ENCODE measurements at regions not wholly inside any gene's neighbourhood (a gene's known extent, or its start where the extent isn't known, plus 50 kb on each side); places are given as distances from the start of the nearest gene placed in this dataset.

- no peak for DNase-seq (ENCODE audit: low read depth in 2 of 2)
Measured at GRCh38 chr12:46470036-46470627, 97.6 kb upstream of the SLC38A2 start.

- no peak for DNase-seq (ENCODE audit: low read depth in 2 of 2)
Measured at GRCh38 chr12:46468813-46469212, 96.2 kb upstream of the SLC38A2 start.

GRCh38 chr12:46468160-46468559 lies 95.6 kb upstream of the SLC38A2 start:
- DNase-seq (ENCODE audit: low read depth in 2 of 2): no peak

- no peak for DNase-seq (ENCODE audit: low read depth in 2 of 2)
Measured at GRCh38 chr12:46465307-46465706, 92.7 kb upstream of the SLC38A2 start.

GRCh38 chr12:46464863-46465262 lies 92.3 kb upstream of the SLC38A2 start:
- no peak for DNase-seq (ENCODE audit: low read depth in 2 of 2)

GRCh38 chr12:46462641-46463355 lies 90.2 kb upstream of the SLC38A2 start:
- DNase-seq (ENCODE audit: low read depth in 2 of 2): no peak

- DNase-seq (ENCODE audit: low read depth in 2 of 2): no peak
Measured at GRCh38 chr12:46461907-46462640, 89.5 kb upstream of the SLC38A2 start.

GRCh38 chr12:46461459-46461858 lies 88.9 kb upstream of the SLC38A2 start:
- DNase-seq (ENCODE audit: low read depth in 2 of 2): no peak

GRCh38 chr12:46460682-46461210 lies 88.2 kb upstream of the SLC38A2 start:
- no peak for DNase-seq (ENCODE audit: low read depth in 2 of 2)

- no peak for DNase-seq (ENCODE audit: low read depth in 2 of 2)
Measured at GRCh38 chr12:46459861-46460545, 87.4 kb upstream of the SLC38A2 start.

GRCh38 chr12:46459111-46459510 lies 86.5 kb upstream of the SLC38A2 start:
- DNase-seq (ENCODE audit: low read depth in 2 of 2): no peak

- DNase-seq (ENCODE audit: low read depth in 2 of 2): no peak
Measured at GRCh38 chr12:46458500-46459102, 86.0 kb upstream of the SLC38A2 start.

- DNase-seq (ENCODE audit: low read depth in 2 of 2): no peak
Measured at GRCh38 chr12:46457958-46458357, 85.4 kb upstream of the SLC38A2 start.

- no peak for DNase-seq (ENCODE audit: low read depth in 2 of 2)
Measured at GRCh38 chr12:46456356-46457334, 84.1 kb upstream of the SLC38A2 start.

- DNase-seq (ENCODE audit: low read depth in 2 of 2): no peak
Measured at GRCh38 chr12:46455648-46456352, 83.2 kb upstream of the SLC38A2 start.

GRCh38 chr12:46454981-46455380 lies 82.4 kb upstream of the SLC38A2 start:
- no peak for DNase-seq (ENCODE audit: low read depth in 2 of 2)

- no peak for DNase-seq (ENCODE audit: low read depth in 2 of 2)
Measured at GRCh38 chr12:46453428-46453827, 80.9 kb upstream of the SLC38A2 start.

GRCh38 chr12:46452776-46453175 lies 80.2 kb upstream of the SLC38A2 start:
- no peak for DNase-seq (ENCODE audit: low read depth in 2 of 2)

GRCh38 chr12:46452061-46452615 lies 79.6 kb upstream of the SLC38A2 start:
- no peak for DNase-seq (ENCODE audit: low read depth in 2 of 2)

Measured in stimulated activated CD4-positive, alpha-beta T cell treated with anti-CD3 and anti-CD28 coated beads, Interleukin-15, amount 100 ng/mL, for 48 hours (primary cell).